Upper lobe of left lung (tissue), 6 donors: ENCODE measurements at regions not wholly inside any gene's neighbourhood (a gene's known extent, or its start where the extent isn't known, plus 50 kb on each side); places are given as distances from the start of the nearest gene placed in this dataset.

Experiments
- ATAC-seq, 2 donors: fragments of 200-7000 bp; cut with Tn5 transposase; one replicate each; pipeline ENCODE4 v1.9.1; 2022; ENCODE audit warnings: mild to moderate bottlenecking in 2 of 2, moderate library complexity in 2 of 2; ENCODE audit not compliant: low FRiP score in 2 of 2
- DNase-seq, 2 donors: peaks; one replicate each; pipeline ENCODE4 v3.0.0-alpha.2; 2019 to 2020
- H3K27ac ChIP-seq, 4 donors: fragments of 200-600 bp; sonication (generic); one replicate each; pipeline ENCODE4 v1.5.1; 2016 to 2019
- H3K27me3 ChIP-seq, 4 donors: fragments of 200-600 bp; sonication (generic); one replicate each; pipeline ENCODE4 v1.5.1; 2017 to 2019
- H3K36me3 ChIP-seq, 4 donors: fragments of 200-600 bp; sonication (generic); one replicate each; pipeline ENCODE4 v1.5.1; 2016 to 2019
- H3K4me1 ChIP-seq, 4 donors: fragments of 200-600 bp; sonication (generic); one replicate each; pipeline ENCODE4 v1.5.1; 2018 to 2019
- H3K4me3 ChIP-seq, 4 donors: fragments of 200-600 bp; sonication (generic); one replicate each; pipeline ENCODE4 v1.5.1; 2017 to 2019; ENCODE audit warnings: mild to moderate bottlenecking in 2 of 4, moderate library complexity in 1 of 4
- H3K9me3 ChIP-seq, 4 donors: fragments of 200-600 bp; sonication (generic); one replicate each; pipeline ENCODE4 v1.5.1; 2018 to 2019
- EP300 ChIP-seq, 4 donors: sonication (generic); formaldehyde crosslinking; IDR thresholded peaks; one replicate each; pipeline ENCODE4 v1.5.1; 2017; ENCODE audit warnings: antibody characterized with exemption in 4 of 4, control low read depth in 2 of 4
- POLR2A ChIP-seq, 4 donors: fragments of 450-650 bp; IDR thresholded peaks; one replicate each; pipeline ENCODE4 v1.5.1; 2016 to 2017; ENCODE audit warnings: antibody characterized with exemption in 4 of 4, mild to moderate bottlenecking in 2 of 4
- POLR2AphosphoS5 ChIP-seq, 2 donors: sonication (generic); formaldehyde crosslinking; IDR thresholded peaks; one replicate each; pipeline ENCODE4 v1.5.1; 2017; ENCODE audit warnings: antibody characterized with exemption in 2 of 2
- WGBS, 2 donors: methylation state at CpG; one replicate each; pipeline ENCODE4 v1.1.5; 2017 to 2018; 5-methylcytosine and 5-hydroxymethylcytosine counted together
- TF ChIP-seq, protein P1 (sequence below), 6 experiments: fragments of 450-650 bp in 4 of 6; fragments of 200-600 bp in 2 of 6; sonication (generic) in 2 of 6; IDR thresholded peaks; one replicate each; pipeline ENCODE4 v1.5.1; 2016 to 2019; ENCODE audit warnings: antibody characterized with exemption in 6 of 6
- donor health status: DM: no; HTN: no; CAD: no; lungs with moderate emphysema.
- donor health status: DM: no; HTN: yes; CAD: no; lungs with severe emphysema.

DNA sequence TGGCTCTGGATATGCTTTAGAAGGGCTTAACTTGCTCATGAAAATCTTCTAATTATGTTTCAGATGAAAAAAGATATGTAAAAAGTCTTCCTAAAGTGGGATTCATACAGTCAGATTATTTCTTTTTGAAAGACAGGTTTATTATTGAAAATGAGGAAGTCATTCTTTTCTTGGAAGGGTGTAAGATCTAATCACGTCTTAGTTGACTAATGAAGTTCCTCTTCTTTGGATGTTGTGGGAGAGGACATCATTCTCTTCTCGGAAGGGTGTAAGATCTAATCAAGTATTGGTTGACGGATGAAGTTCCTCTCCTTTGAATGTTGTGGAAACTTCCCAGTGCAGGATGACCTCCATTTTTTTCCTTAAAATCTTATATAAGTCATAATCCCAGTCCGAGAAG lies 74.9 kb downstream of the ALG10 start:
- TF ChIP-seq POLR2AphosphoS5 (IDR thresholded peaks at IDR 0.05) (no peak), POLR2A (IDR thresholded peaks at IDR 0.05) (no peak)
- TF ChIP-seq, protein P1, sequence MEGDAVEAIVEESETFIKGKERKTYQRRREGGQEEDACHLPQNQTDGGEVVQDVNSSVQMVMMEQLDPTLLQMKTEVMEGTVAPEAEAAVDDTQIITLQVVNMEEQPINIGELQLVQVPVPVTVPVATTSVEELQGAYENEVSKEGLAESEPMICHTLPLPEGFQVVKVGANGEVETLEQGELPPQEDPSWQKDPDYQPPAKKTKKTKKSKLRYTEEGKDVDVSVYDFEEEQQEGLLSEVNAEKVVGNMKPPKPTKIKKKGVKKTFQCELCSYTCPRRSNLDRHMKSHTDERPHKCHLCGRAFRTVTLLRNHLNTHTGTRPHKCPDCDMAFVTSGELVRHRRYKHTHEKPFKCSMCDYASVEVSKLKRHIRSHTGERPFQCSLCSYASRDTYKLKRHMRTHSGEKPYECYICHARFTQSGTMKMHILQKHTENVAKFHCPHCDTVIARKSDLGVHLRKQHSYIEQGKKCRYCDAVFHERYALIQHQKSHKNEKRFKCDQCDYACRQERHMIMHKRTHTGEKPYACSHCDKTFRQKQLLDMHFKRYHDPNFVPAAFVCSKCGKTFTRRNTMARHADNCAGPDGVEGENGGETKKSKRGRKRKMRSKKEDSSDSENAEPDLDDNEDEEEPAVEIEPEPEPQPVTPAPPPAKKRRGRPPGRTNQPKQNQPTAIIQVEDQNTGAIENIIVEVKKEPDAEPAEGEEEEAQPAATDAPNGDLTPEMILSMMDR (IDR thresholded peaks at IDR 0.05) = no peak
- ATAC-seq (no peak), DNase-seq (no peak)
- H3K27ac ChIP-seq = no peak overlapping the region
- no peaks in the 10 kb centered on the region for H3K27me3 ChIP-seq
- H3K4me3 ChIP-seq = no peak overlapping the region
- no peaks in the 10 kb centered on the region for H3K9me3 ChIP-seq
- no peaks in the 10 kb centered on the region for H3K4me1 ChIP-seq
- no peaks in the 10 kb centered on the region for H3K36me3 ChIP-seq
- WGBS, 2 donors = 44 to 51% methylated on average over 4 of the region's 4 CpGs

DNA sequence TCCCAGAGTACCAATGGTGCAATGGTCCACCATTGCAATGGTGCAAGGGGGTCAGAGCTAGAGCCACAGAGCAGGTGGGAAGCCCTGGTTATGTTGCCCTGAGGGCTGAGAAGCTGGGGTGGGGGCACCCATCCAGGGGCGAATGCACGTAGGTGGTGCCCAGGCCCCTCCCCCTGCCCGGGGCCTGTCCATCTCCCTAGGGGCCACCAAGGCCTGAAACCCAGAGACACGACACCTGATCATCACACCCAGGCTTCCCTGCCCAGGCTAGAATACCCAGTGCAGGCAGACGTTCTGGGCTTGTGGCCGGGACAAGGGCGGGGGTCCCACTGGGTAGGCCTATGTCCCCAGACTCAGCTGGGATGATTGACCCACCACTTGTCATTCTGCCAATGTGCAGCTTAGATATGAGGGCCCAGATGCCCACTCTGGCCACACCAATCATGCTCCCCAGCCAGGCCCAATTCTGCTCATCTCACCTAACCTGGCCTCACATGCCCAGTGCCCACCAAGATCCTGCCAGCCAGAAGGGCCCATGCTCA lies 83.2 kb downstream of the ALG10 start:
- ATAC-seq (no peak), DNase-seq (peak in 1 of 2 donors; percentile 59)
- no peak overlapping the region for H3K4me3 ChIP-seq
- 80 to 81% methylated on average over 1 to 7 of the region's 7 CpGs for WGBS, 2 donors
- H3K9me3 ChIP-seq = no peaks in the 10 kb centered on the region
- peaks cover 0 to 8% (median 2%) of the 10 kb centered on the region in 4 donors for H3K27me3 ChIP-seq
- H3K27ac ChIP-seq = no peak overlapping the region
- peaks cover 0 to 5% (median 0%) of the 10 kb centered on the region in 4 donors for H3K4me1 ChIP-seq
- TF ChIP-seq POLR2AphosphoS5 (IDR thresholded peaks at IDR 0.05) = no peak
- TF ChIP-seq EP300 (IDR thresholded peaks at IDR 0.05) = no peak
- TF ChIP-seq, protein P1 (IDR thresholded peaks at IDR 0.05) = no peak
- TF ChIP-seq POLR2A (IDR thresholded peaks at IDR 0.05) = no peak
- no peaks in the 10 kb centered on the region for H3K36me3 ChIP-seq

DNA sequence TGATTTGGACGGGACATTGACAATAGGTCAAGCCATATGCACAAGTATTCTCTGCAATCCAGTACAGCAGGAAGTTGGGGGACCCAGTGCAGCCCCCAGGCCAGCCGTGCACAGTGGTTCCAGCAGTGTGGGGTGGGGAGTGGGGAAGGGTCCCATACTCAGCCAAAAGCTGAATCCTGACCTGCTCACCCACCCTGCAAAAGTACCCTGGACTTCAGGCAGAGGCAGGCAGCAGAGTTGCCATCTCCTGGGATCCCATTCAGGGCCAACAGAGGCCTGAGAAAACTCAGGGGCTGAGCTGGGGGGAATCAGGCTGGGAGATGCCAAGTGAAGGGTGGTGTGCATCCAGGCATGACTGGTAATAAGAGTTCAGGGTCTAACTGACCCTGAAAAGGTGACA lies 83.9 kb downstream of the ALG10 start:
- DNase-seq (no peak), ATAC-seq (no peak)
- Histone ChIP-seq H3K27me3 (peaks cover 0 to 8% (median 2%) of the 10 kb centered on the region in 4 donors), H3K36me3 (no peaks in the 10 kb centered on the region), H3K9me3 (no peaks in the 10 kb centered on the region), H3K27ac (no peak overlapping the region), H3K4me3 (no peak overlapping the region), H3K4me1 (peaks cover 0 to 5% (median 0%) of the 10 kb centered on the region in 4 donors)
- 79% methylated on average over 2 of the region's 2 CpGs; no CpG with 5 or more reads in 1 of the 2 donors for WGBS, 2 donors
- TF ChIP-seq POLR2A (IDR thresholded peaks at IDR 0.05) (no peak), POLR2AphosphoS5 (IDR thresholded peaks at IDR 0.05) (no peak), EP300 (IDR thresholded peaks at IDR 0.05) (no peak)
- TF ChIP-seq, protein P1 (IDR thresholded peaks at IDR 0.05) = no peak

DNA sequence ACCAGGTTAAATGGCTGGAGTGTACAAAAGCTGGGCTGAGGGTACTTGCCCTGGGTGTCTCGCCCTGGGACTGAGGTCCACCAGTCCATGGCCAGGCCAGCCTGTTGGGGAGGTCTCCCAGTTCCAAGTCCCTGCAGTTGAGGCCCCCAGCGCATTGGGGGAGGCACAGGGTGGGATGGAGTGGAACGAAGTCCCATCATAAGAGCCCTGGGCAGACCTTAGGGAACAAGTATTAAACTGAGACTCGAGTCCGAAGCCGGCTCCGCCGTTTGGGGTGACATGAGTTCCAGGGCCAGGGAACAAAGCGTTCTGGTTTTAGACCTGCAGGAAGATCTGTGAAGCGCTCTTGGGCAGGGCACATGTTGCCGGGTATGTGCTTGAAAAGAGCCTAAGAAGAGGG lies 84.7 kb downstream of the ALG10 start:
- DNase-seq = peak in 1 of 2 donors; percentile 13
- no peak for ATAC-seq

More for the DNA sequence above, 84.7 kb downstream of the ALG10 start:
- Histone ChIP-seq H3K27ac (no peak overlapping the region), H3K36me3 (no peaks in the 10 kb centered on the region), H3K9me3 (no peaks in the 10 kb centered on the region), H3K4me3 (no peak overlapping the region), H3K4me1 (peaks cover 0 to 5% (median 0%) of the 10 kb centered on the region in 4 donors), H3K27me3 (peaks cover 0 to 8% (median 2%) of the 10 kb centered on the region in 4 donors)
- WGBS, 2 donors = 87 to 90% methylated on average over 10 to 11 of the region's 11 CpGs
- TF ChIP-seq EP300 (IDR thresholded peaks at IDR 0.05) = no peak
- TF ChIP-seq POLR2A (IDR thresholded peaks at IDR 0.05) = no peak
- TF ChIP-seq POLR2AphosphoS5 (IDR thresholded peaks at IDR 0.05) = no peak
- TF ChIP-seq, protein P1 (IDR thresholded peaks at IDR 0.05) = no peak
